Colonic mucosa (tissue), 4 donors: ENCODE measurements at regions not wholly inside any gene's neighbourhood (a gene's known extent, or its start where the extent isn't known, plus 50 kb on each side); places are given as distances from the start of the nearest gene placed in this dataset.

ENCODE experiments used
- DNase-seq: peaks from one replicate; pipeline ENCODE4 v3.0.0-alpha.2; 2020
- H3K27ac ChIP-seq: fragments of 200-600 bp; one replicate; pipeline ENCODE4 v1.8.0; 2021
- H3K27me3 ChIP-seq: fragments of 200-600 bp; one replicate; pipeline ENCODE4 v1.8.0; 2021
- H3K36me3 ChIP-seq: fragments of 200-600 bp; one replicate; pipeline ENCODE4 v1.8.0; 2021
- H3K4me1 ChIP-seq: fragments of 200-600 bp; one replicate; pipeline ENCODE4 v1.8.0; 2021; ENCODE audit warnings: mild to moderate bottlenecking
- H3K4me3 ChIP-seq: fragments of 200-600 bp; one replicate; pipeline ENCODE4 v1.8.0; 2021
- H3K9ac ChIP-seq, 2 donors: one replicate each; pipeline ENCODE4 v1.7.0; 2013; ENCODE audit warnings: control low read depth in 2 of 2, low read depth in 2 of 2, low read length in 2 of 2
- H3K9me3 ChIP-seq: fragments of 200-600 bp; one replicate; pipeline ENCODE4 v1.8.0; 2021
- CTCF ChIP-seq: fragments of 200-600 bp; IDR thresholded peaks from one replicate; pipeline ENCODE4 v1.8.0; 2022; ENCODE audit warnings: antibody characterized with exemption, mild to moderate bottlenecking
- intact Hi-C: fragments of 100-400 bp; cut with DNase I; formaldehyde crosslinking; loops from one replicate; pipeline ENCODE4 v1.14.1; 2022
- donor health status: healthy.
- donor health status: DM: no; HTN: no; CAD: no.
- donor health status: DM: no; HTN: no; CAD: no.

GRCh38 chr3:194874206-194874605 is 188.5 kb downstream of the FAM43A start:
- H3K4me1 ChIP-seq, result no peaks in the 10 kb centered on the region
- TF ChIP-seq CTCF, result no peak
- no peak for DNase-seq

GRCh38 chr3:194874783-194875182 is 189.1 kb downstream of the FAM43A start:
- intact Hi-C loops, result no loop called here
- TF ChIP-seq CTCF, result no peak
- Histone ChIP-seq H3K9ac (no peak overlapping the region), H3K36me3 (no peaks in the 10 kb centered on the region), H3K27ac (no peak overlapping the region), H3K27me3 (no peaks in the 10 kb centered on the region), H3K4me3 (no peak overlapping the region), H3K4me1 (no peaks in the 10 kb centered on the region), H3K9me3 (no peaks in the 10 kb centered on the region)
- no peak for DNase-seq

More at GRCh38 chr3:194874206-194874605, 188.5 kb downstream of the FAM43A start:
- no peak overlapping the region for H3K27ac ChIP-seq
- H3K9ac ChIP-seq, result no peak overlapping the region
- H3K36me3 ChIP-seq, result no peaks in the 10 kb centered on the region
- no peaks in the 10 kb centered on the region for H3K27me3 ChIP-seq
- no peak overlapping the region for H3K4me3 ChIP-seq
- intact Hi-C loops, result no loop called here
- H3K9me3 ChIP-seq, result no peaks in the 10 kb centered on the region

- no peak overlapping the region for H3K9ac ChIP-seq
- no peak for TF ChIP-seq CTCF
- H3K27me3 ChIP-seq, result no peaks in the 10 kb centered on the region
- no peak overlapping the region for H3K27ac ChIP-seq
- peaks cover 4% of the 10 kb centered on the region for H3K4me1 ChIP-seq
- H3K36me3 ChIP-seq, result no peaks in the 10 kb centered on the region
- no peaks in the 10 kb centered on the region for H3K9me3 ChIP-seq
- intact Hi-C loops, result no loop called here
- H3K4me3 ChIP-seq, result no peak overlapping the region
- no peak for DNase-seq
Observed at GRCh38 chr3:194875581-194876402, 190.1 kb downstream of the FAM43A start.

GRCh38 chr3:194876403-194877095 is 190.9 kb downstream of the FAM43A start:
- no peak for DNase-seq
- intact Hi-C loops, result no loop called here

More at GRCh38 chr3:194876403-194877095, 190.9 kb downstream of the FAM43A start:
- Histone ChIP-seq H3K9me3 (no peaks in the 10 kb centered on the region), H3K27me3 (no peaks in the 10 kb centered on the region), H3K27ac (no peak overlapping the region), H3K4me1 (peaks cover 12% of the 10 kb centered on the region), H3K4me3 (no peak overlapping the region), H3K36me3 (no peaks in the 10 kb centered on the region), H3K9ac (no peak overlapping the region)
- no peak for TF ChIP-seq CTCF
